OCI-LY7 (cell line): ENCODE measurements at regions not wholly inside any gene's neighbourhood (a gene's known extent, or its start where the extent isn't known, plus 50 kb on each side); places are given as distances from the start of the nearest gene placed in this dataset.

Experiments
- CTCF ChIP-seq: fragments of 200-600 bp; sonication (generic); conservative IDR thresholded peaks from 2 replicates; pipeline ENCODE4 v1.5.1; 2014; ENCODE audit warnings: mild to moderate bottlenecking, antibody characterized with exemption, low read length, moderate library complexity, mixed read lengths
- EZH2phosphoT487 ChIP-seq: fragments of 200-600 bp; sonication (generic); IDR thresholded peaks from 2 replicates; pipeline ENCODE4 v1.6.1; 2018; ENCODE audit warnings: low read depth, borderline replicate concordance, mild to moderate bottlenecking, mixed run types, antibody characterized with exemption, low read length, moderate library complexity, mixed read lengths

DNA sequence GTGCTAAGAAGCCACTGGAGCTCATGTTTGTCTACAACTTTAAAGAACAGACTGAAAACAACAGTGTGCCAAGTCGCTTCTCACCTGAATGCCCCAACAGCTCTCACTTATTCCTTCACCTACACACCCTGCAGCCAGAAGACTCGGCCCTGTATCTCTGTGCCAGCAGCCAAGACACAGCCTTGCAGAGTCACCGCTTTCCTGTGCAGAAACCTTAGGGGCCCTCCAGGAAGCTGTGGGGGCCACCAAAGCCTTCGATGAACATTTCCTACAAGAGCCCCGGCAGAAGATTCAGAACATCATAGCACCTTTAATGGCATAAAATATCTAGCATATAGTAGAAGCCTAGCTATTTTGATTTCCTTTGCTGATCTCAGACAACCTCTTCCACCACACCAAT lies 88.0 kb upstream of the PRSS58 start:
- TF ChIP-seq CTCF (no peak), EZH2phosphoT487 (no peak)
